H1 (cell line): ENCODE measurements at regions not wholly inside any gene's neighbourhood (a gene's known extent, or its start where the extent isn't known, plus 50 kb on each side); places are given as distances from the start of the nearest gene placed in this dataset.

ENCODE experiments used
- CTCF ChIA-PET: fragments of 300-600 bp; sonication (Branson Sonifier 250); formaldehyde crosslinking; loops from one replicate; lab custom pipeline; 2021; ENCODE audit not compliant: partially characterized antibody; lab: Charles Lee
- POLR2A ChIA-PET: fragments of 300-600 bp; sonication (Branson Sonifier 250); formaldehyde crosslinking; loops from one replicate; lab custom pipeline; 2021; ENCODE audit warnings: inconsistent platforms; ENCODE audit not compliant: partially characterized antibody; lab: Charles Lee
- DNase-seq, 2 experiments: peaks; one replicate each; pipeline versions ENCODE4 v3.0.0 to v3.0.0-alpha.2; 2010 to 2022; ENCODE audit warnings: low spot score in 2 of 2, low read depth in 1 of 2, mixed read lengths in 1 of 2
- FAIRE-seq: peaks from 2 replicates; lab custom pipeline; 2011; peaks lifted over from hg19 to GRCh38; lab: Jason Lieb, UNC
- H2AFZ ChIP-seq: 2 replicates; pipeline ENCODE4 v1.8.1; 2012; ENCODE audit warnings: low read length, inconsistent platforms
- H2AK5ac ChIP-seq: 2 replicates; pipeline ENCODE4 v1.6.1; 2013; ENCODE audit warnings: low read depth, low read length
- H2BK120ac ChIP-seq: replicated peaks from 2 replicates; pipeline ENCODE3; 2013; ENCODE audit warnings: low read depth, low read length, inconsistent platforms
- H2BK12ac ChIP-seq: 2 replicates; pipeline ENCODE4 v1.6.1; 2013; ENCODE audit warnings: low read depth, low read length
- H2BK15ac ChIP-seq: 2 replicates; pipeline ENCODE4 v1.6.1; 2013; ENCODE audit warnings: low read length
- H2BK20ac ChIP-seq: 2 replicates; pipeline ENCODE4 v1.6.1; 2013; ENCODE audit warnings: low read length
- H2BK5ac ChIP-seq: 2 replicates; pipeline ENCODE4 v1.6.1; 2013; ENCODE audit warnings: low read depth, low read length
- H3K14ac ChIP-seq: 2 replicates; pipeline ENCODE4 v1.6.1; 2013; ENCODE audit warnings: inconsistent platforms; ENCODE audit not compliant: insufficient read length
- H3K18ac ChIP-seq: 2 replicates; pipeline ENCODE4 v1.6.1; 2013; ENCODE audit warnings: low read length; ENCODE audit errors: extremely low read depth
- H3K23ac ChIP-seq: 2 replicates; pipeline ENCODE4 v1.6.1; 2013; ENCODE audit warnings: inconsistent platforms; ENCODE audit not compliant: insufficient read length
- H3K23me2 ChIP-seq: 2 replicates; pipeline ENCODE4 v1.6.1; 2013; ENCODE audit warnings: low read depth, low read length
- H3K27ac ChIP-seq: 2 replicates; pipeline ENCODE4 v1.6.1; 2011; ENCODE audit warnings: low read depth, low read length, inconsistent platforms
- H3K27me3 ChIP-seq, 4 experiments: replicated peaks in 1 of 4; 1 replicate in 1 of 4; 2 replicates in 3 of 4; pipeline versions ENCODE4 v1.6.1 to v1.8.1; 2011 to 2013; ENCODE audit warnings: low read length in 3 of 4, mild to moderate bottlenecking in 3 of 4, inconsistent platforms in 2 of 4, mixed read lengths in 2 of 4, moderate library complexity in 1 of 4; ENCODE audit not compliant: control insufficient read depth in 3 of 4, insufficient read depth in 3 of 4; ENCODE audit errors: extremely low read depth in 1 of 4
- H3K36me3 ChIP-seq, 4 experiments: 2 replicates each; pipeline versions ENCODE4 v1.6.1 to v1.8.1; 2011 to 2013; ENCODE audit warnings: mild to moderate bottlenecking in 4 of 4, low read length in 3 of 4, moderate library complexity in 2 of 4, control low read depth in 1 of 4, inconsistent platforms in 1 of 4; ENCODE audit not compliant: insufficient read depth in 4 of 4, control insufficient read depth in 2 of 4
- H3K4ac ChIP-seq: replicated peaks from 2 replicates; pipeline ENCODE3; 2013; ENCODE audit warnings: low read length, low read depth, mixed read lengths, inconsistent platforms; ENCODE audit not compliant: insufficient read length
- H3K4me1 ChIP-seq, 4 experiments: replicated peaks in 1 of 4; 1 replicate in 1 of 4; 2 replicates in 3 of 4; pipeline versions ENCODE4 v1.6.1 to v1.8.1; 2011 to 2013; ENCODE audit warnings: low read length in 3 of 4, inconsistent platforms in 2 of 4, mixed read lengths in 1 of 4; ENCODE audit not compliant: insufficient read depth in 4 of 4, control insufficient read depth in 3 of 4
- H3K4me2 ChIP-seq, 2 experiments: 2 replicates each; pipeline versions ENCODE4 v1.6.1 to v1.8.1; 2011 to 2013; ENCODE audit warnings: low read depth in 2 of 2, low read length in 2 of 2, control low read depth in 1 of 2, inconsistent platforms in 1 of 2, mild to moderate bottlenecking in 1 of 2; ENCODE audit not compliant: insufficient read depth in 1 of 2
- H3K4me3 ChIP-seq, 4 experiments: fragments of 200-600, 300-600 bp in 1 of 4; sonication (generic), shearing (Covaris generic), sonication (Bioruptor Twin) in 1 of 4; 2 replicates each; pipeline versions ENCODE4 v1.5.1 to v1.8.1; 2011 to 2016; ENCODE audit warnings: low read length in 4 of 4, low read depth in 3 of 4, control low read depth in 2 of 4, inconsistent platforms in 2 of 4, mild to moderate bottlenecking in 2 of 4, mixed read lengths in 1 of 4, moderate library complexity in 1 of 4; ENCODE audit not compliant: insufficient read depth in 2 of 4; ENCODE audit errors: extremely low read depth in 1 of 4
- H3K56ac ChIP-seq: replicated peaks from 2 replicates; pipeline ENCODE3; 2013; ENCODE audit warnings: low read depth, mild to moderate bottlenecking, mixed read lengths, low read length, inconsistent platforms; ENCODE audit not compliant: insufficient read length
- H3K79me1 ChIP-seq: 2 replicates; pipeline ENCODE4 v1.6.1; 2013; ENCODE audit warnings: low read depth, low read length, control low read depth
- H3K79me2 ChIP-seq, 2 experiments: 2 replicates each; pipeline versions ENCODE4 v1.6.1 to v1.8.1; 2012 to 2013; ENCODE audit warnings: low read length in 2 of 2, mild to moderate bottlenecking in 2 of 2, inconsistent platforms in 1 of 2; ENCODE audit not compliant: insufficient read depth in 2 of 2, control insufficient read depth in 1 of 2
- H3K9ac ChIP-seq, 4 experiments: replicated peaks in 1 of 4; 1 replicate in 1 of 4; 2 replicates in 3 of 4; pipeline versions ENCODE4 v1.6.1 to v1.8.1; 2011 to 2013; ENCODE audit warnings: low read depth in 3 of 4, low read length in 3 of 4, control low read depth in 2 of 4, mild to moderate bottlenecking in 2 of 4, moderate library complexity in 2 of 4, inconsistent platforms in 1 of 4; ENCODE audit errors: extremely low read depth in 1 of 4
- H3K9me3 ChIP-seq, 2 experiments: 2 replicates each; pipeline versions ENCODE4 v1.6.1 to v1.8.1; 2012 to 2013; ENCODE audit warnings: mild to moderate bottlenecking in 2 of 2, moderate library complexity in 2 of 2, control low read depth in 1 of 2, inconsistent platforms in 1 of 2, low read depth in 1 of 2, low read length in 1 of 2, mixed read lengths in 1 of 2; ENCODE audit not compliant: insufficient read depth in 2 of 2
- H4K20me1 ChIP-seq, 2 experiments: replicated peaks in 1 of 2; 2 replicates each; pipeline versions ENCODE3 to v1.8.1; 2011 to 2013; ENCODE audit warnings: inconsistent platforms in 2 of 2, low read length in 2 of 2, mild to moderate bottlenecking in 1 of 2; ENCODE audit not compliant: insufficient read depth in 2 of 2, control insufficient read depth in 1 of 2
- H4K5ac ChIP-seq: 2 replicates; pipeline ENCODE4 v1.6.1; 2013; ENCODE audit warnings: low read length, low read depth, mixed read lengths, inconsistent platforms; ENCODE audit not compliant: insufficient read length
- H4K8ac ChIP-seq: 2 replicates; pipeline ENCODE4 v1.8.0; 2013; ENCODE audit warnings: mild to moderate bottlenecking, moderate library complexity, low read length, inconsistent platforms; ENCODE audit not compliant: insufficient read depth; ENCODE audit errors: extremely low read depth
- H4K91ac ChIP-seq: replicated peaks from 2 replicates; pipeline ENCODE3; 2013; ENCODE audit warnings: low read length, mixed read lengths, inconsistent platforms; ENCODE audit not compliant: insufficient read length
- BACH1 ChIP-seq: IDR thresholded peaks from 2 replicates; pipeline ENCODE4 v1.6.1; 2012; ENCODE audit warnings: low read length, improper control_type of control experiment
- EP300 ChIP-seq, 2 experiments: IDR thresholded peaks; 1 replicate in 1 of 2; 2 replicates in 1 of 2; pipeline ENCODE4 v1.6.1; 2011 to 2012; ENCODE audit warnings: low read depth in 2 of 2, low read length in 2 of 2, mild to moderate bottlenecking in 2 of 2, borderline replicate concordance in 1 of 2, inconsistent platforms in 1 of 2, moderate library complexity in 1 of 2
- HDAC6 ChIP-seq: IDR thresholded peaks from one replicate; pipeline ENCODE4 v1.7.1; 2012; ENCODE audit warnings: low read depth, mild to moderate bottlenecking, inconsistent platforms, low read length, moderate library complexity
- JUND ChIP-seq: IDR thresholded peaks from 2 replicates; pipeline ENCODE4 v1.6.1; 2011; ENCODE audit warnings: mild to moderate bottlenecking, improper control_type of control experiment, low read length
- KDM5A ChIP-seq: fragments of 200-600 bp; IDR thresholded peaks from 2 replicates; pipeline ENCODE4 v1.7.1; 2012; ENCODE audit warnings: mild to moderate bottlenecking, low read length, inconsistent platforms, mixed read lengths
- MAX ChIP-seq: IDR thresholded peaks from 2 replicates; pipeline ENCODE4 v1.6.1; 2012; ENCODE audit warnings: inconsistent platforms
- WGBS, 2 experiments: shearing (Covaris generic) in 1 of 2; methylation state at CpG; one replicate each; pipeline versions ENCODE4 v1.1.6 to v1.1.7; 2013 to 2015; ENCODE audit warnings: low lambda C conversion rate in 2 of 2, mixed read lengths in 2 of 2, inconsistent platforms in 1 of 2, low coverage in 1 of 2, missing lambda C conversion rate in 1 of 2; ENCODE audit not compliant: insufficient replicate concordance in 2 of 2, insufficient coverage in 1 of 2, insufficient read length in 1 of 2; ENCODE audit errors: extremely low coverage in 1 of 2, missing lambda C conversion rate in 1 of 2; 5-methylcytosine and 5-hydroxymethylcytosine counted together

- H3K36me3 ChIP-seq = no peaks in the 10 kb centered on the region
- TF ChIP-seq BACH1 (no peak), JUND (no peak), HDAC6 (no peak), KDM5A (no peak), EP300 (IDR thresholded peaks at IDR 0.05; ENCODE audit: borderline replicate concordance in 1 of 2, low read depth in 2 of 2, low read length in 2 of 2) (no peak), MAX (no peak)
- TF ChIP-seq, all 59 proteins: peak for 0
- Histone ChIP-seq H2AFZ (no peak overlapping the region), H2BK20ac (no peak overlapping the region), H2BK5ac (no peak overlapping the region), H3K4me2 (no peak overlapping the region), H3K79me2 (no peaks in the 10 kb centered on the region), H3K9me3 (no peaks in the 10 kb centered on the region), H3K9ac (no peak overlapping the region), H3K79me1 (no peaks in the 10 kb centered on the region), H3K18ac (no peak overlapping the region), H4K8ac (no peak overlapping the region), H2BK120ac (no peak overlapping the region), H3K27ac (no peak overlapping the region), H3K4me3 (no peak overlapping the region), H3K56ac (no peak overlapping the region), H3K4ac (no peak overlapping the region), H2BK15ac (no peak overlapping the region), H4K5ac (no peak overlapping the region), H3K23ac (no peak overlapping the region), H4K91ac (no peak overlapping the region), H4K20me1 (no peaks in the 10 kb centered on the region), H3K23me2 (no peaks in the 10 kb centered on the region), H3K14ac (no peak overlapping the region), H2BK12ac (no peak overlapping the region), H2AK5ac (no peak overlapping the region), H3K27me3 (no peaks in the 10 kb centered on the region; a peak in 1 of 7 replicates), H3K4me1 (peaks cover 0 to 2% (median 1%) of the 10 kb centered on the region in 4 experiments; a peak in 3 of 7 replicates)
- DNase-seq (no peak), FAIRE-seq (no peak)
- CTCF ChIA-PET = interaction anchor here (0.5 to 2.2 kb wide), 8 partner anchors 9 to 511 kb away, joined by 3 to 5 read pairs (median 4); no protein-coding TSS in a partner anchor
- 79% methylated on average over 12 of the region's 12 CpGs; no CpG with 5 or more reads in 1 of the 2 experiments for WGBS, 2 experiments
- POLR2A ChIA-PET = no interaction called here
Measured at GRCh38 chr7:32259931-32260596, 189.9 kb upstream of the PDE1C start.
